Stomach (tissue), 4 donors: ENCODE measurements at regions not wholly inside any gene's neighbourhood (a gene's known extent, or its start where the extent isn't known, plus 50 kb on each side); places are given as distances from the start of the nearest gene placed in this dataset.

ENCODE experiments used
- CTCF ChIP-seq, 7 experiments: fragments of 450-650 bp in 4 of 7; fragments of 200-600 bp in 3 of 7; sonication (generic) in 3 of 7; IDR thresholded peaks; one replicate each; pipeline ENCODE4 v1.5.1; 2016 to 2019; ENCODE audit warnings: antibody characterized with exemption in 7 of 7, control low read depth in 2 of 7, mild to moderate bottlenecking in 1 of 7
- POLR2A ChIP-seq, 4 donors: fragments of 450-650 bp; IDR thresholded peaks; one replicate each; pipeline ENCODE4 v1.6.1; 2016; ENCODE audit warnings: antibody characterized with exemption in 4 of 4, control low read depth in 2 of 4, mild to moderate bottlenecking in 1 of 4, moderate library complexity in 1 of 4

- TF ChIP-seq CTCF (IDR thresholded peaks at IDR 0.05) (no peak), POLR2A (IDR thresholded peaks at IDR 0.05) (no peak)
These were observed 67.7 kb downstream of the FOXI2 start for GRCh38 chr10:127804696-127805095.
